H1 (cell line): ENCODE measurements at regions not wholly inside any gene's neighbourhood (a gene's known extent, or its start where the extent isn't known, plus 50 kb on each side); places are given as distances from the start of the nearest gene placed in this dataset.
A peak's percentile ranks its signal among the peaks of the same experiment; 100 is the strongest.

Experiments
- CTCF ChIA-PET: fragments of 300-600 bp; sonication (Branson Sonifier 250); formaldehyde crosslinking; loops from one replicate; lab custom pipeline; 2021; ENCODE audit not compliant: partially characterized antibody; lab: Charles Lee
- POLR2A ChIA-PET: fragments of 300-600 bp; sonication (Branson Sonifier 250); formaldehyde crosslinking; loops from one replicate; lab custom pipeline; 2021; ENCODE audit warnings: inconsistent platforms; ENCODE audit not compliant: partially characterized antibody; lab: Charles Lee
- DNase-seq, 2 experiments: peaks; one replicate each; pipeline versions ENCODE4 v3.0.0 to v3.0.0-alpha.2; 2010 to 2022; ENCODE audit warnings: low spot score in 2 of 2, low read depth in 1 of 2, mixed read lengths in 1 of 2
- FAIRE-seq: peaks from 2 replicates; lab custom pipeline; 2011; peaks lifted over from hg19 to GRCh38; lab: Jason Lieb, UNC
- H2AFZ ChIP-seq: 2 replicates; pipeline ENCODE4 v1.8.1; 2012; ENCODE audit warnings: low read length, inconsistent platforms
- H2AK5ac ChIP-seq: 2 replicates; pipeline ENCODE4 v1.6.1; 2013; ENCODE audit warnings: low read depth, low read length
- H2BK120ac ChIP-seq: replicated peaks from 2 replicates; pipeline ENCODE3; 2013; ENCODE audit warnings: low read depth, low read length, inconsistent platforms
- H2BK12ac ChIP-seq: 2 replicates; pipeline ENCODE4 v1.6.1; 2013; ENCODE audit warnings: low read depth, low read length
- H2BK15ac ChIP-seq: 2 replicates; pipeline ENCODE4 v1.6.1; 2013; ENCODE audit warnings: low read length
- H2BK20ac ChIP-seq: 2 replicates; pipeline ENCODE4 v1.6.1; 2013; ENCODE audit warnings: low read length
- H2BK5ac ChIP-seq: 2 replicates; pipeline ENCODE4 v1.6.1; 2013; ENCODE audit warnings: low read depth, low read length
- H3K14ac ChIP-seq: 2 replicates; pipeline ENCODE4 v1.6.1; 2013; ENCODE audit warnings: inconsistent platforms; ENCODE audit not compliant: insufficient read length
- H3K18ac ChIP-seq: 2 replicates; pipeline ENCODE4 v1.6.1; 2013; ENCODE audit warnings: low read length; ENCODE audit errors: extremely low read depth
- H3K23ac ChIP-seq: 2 replicates; pipeline ENCODE4 v1.6.1; 2013; ENCODE audit warnings: inconsistent platforms; ENCODE audit not compliant: insufficient read length
- H3K23me2 ChIP-seq: 2 replicates; pipeline ENCODE4 v1.6.1; 2013; ENCODE audit warnings: low read depth, low read length
- H3K27ac ChIP-seq: 2 replicates; pipeline ENCODE4 v1.6.1; 2011; ENCODE audit warnings: low read depth, low read length, inconsistent platforms
- H3K27me3 ChIP-seq, 4 experiments: replicated peaks in 1 of 4; 1 replicate in 1 of 4; 2 replicates in 3 of 4; pipeline versions ENCODE4 v1.6.1 to v1.8.1; 2011 to 2013; ENCODE audit warnings: low read length in 3 of 4, mild to moderate bottlenecking in 3 of 4, inconsistent platforms in 2 of 4, mixed read lengths in 2 of 4, moderate library complexity in 1 of 4; ENCODE audit not compliant: control insufficient read depth in 3 of 4, insufficient read depth in 3 of 4; ENCODE audit errors: extremely low read depth in 1 of 4
- H3K36me3 ChIP-seq, 4 experiments: 2 replicates each; pipeline versions ENCODE4 v1.6.1 to v1.8.1; 2011 to 2013; ENCODE audit warnings: mild to moderate bottlenecking in 4 of 4, low read length in 3 of 4, moderate library complexity in 2 of 4, control low read depth in 1 of 4, inconsistent platforms in 1 of 4; ENCODE audit not compliant: insufficient read depth in 4 of 4, control insufficient read depth in 2 of 4
- H3K4ac ChIP-seq: replicated peaks from 2 replicates; pipeline ENCODE3; 2013; ENCODE audit warnings: low read length, low read depth, mixed read lengths, inconsistent platforms; ENCODE audit not compliant: insufficient read length
- H3K4me1 ChIP-seq, 4 experiments: replicated peaks in 1 of 4; 1 replicate in 1 of 4; 2 replicates in 3 of 4; pipeline versions ENCODE4 v1.6.1 to v1.8.1; 2011 to 2013; ENCODE audit warnings: low read length in 3 of 4, inconsistent platforms in 2 of 4, mixed read lengths in 1 of 4; ENCODE audit not compliant: insufficient read depth in 4 of 4, control insufficient read depth in 3 of 4
- H3K4me2 ChIP-seq, 2 experiments: 2 replicates each; pipeline versions ENCODE4 v1.6.1 to v1.8.1; 2011 to 2013; ENCODE audit warnings: low read depth in 2 of 2, low read length in 2 of 2, control low read depth in 1 of 2, inconsistent platforms in 1 of 2, mild to moderate bottlenecking in 1 of 2; ENCODE audit not compliant: insufficient read depth in 1 of 2
- H3K4me3 ChIP-seq, 4 experiments: fragments of 200-600, 300-600 bp in 1 of 4; sonication (generic), shearing (Covaris generic), sonication (Bioruptor Twin) in 1 of 4; 2 replicates each; pipeline versions ENCODE4 v1.5.1 to v1.8.1; 2011 to 2016; ENCODE audit warnings: low read length in 4 of 4, low read depth in 3 of 4, control low read depth in 2 of 4, inconsistent platforms in 2 of 4, mild to moderate bottlenecking in 2 of 4, mixed read lengths in 1 of 4, moderate library complexity in 1 of 4; ENCODE audit not compliant: insufficient read depth in 2 of 4; ENCODE audit errors: extremely low read depth in 1 of 4
- H3K56ac ChIP-seq: replicated peaks from 2 replicates; pipeline ENCODE3; 2013; ENCODE audit warnings: low read depth, mild to moderate bottlenecking, mixed read lengths, low read length, inconsistent platforms; ENCODE audit not compliant: insufficient read length
- H3K79me1 ChIP-seq: 2 replicates; pipeline ENCODE4 v1.6.1; 2013; ENCODE audit warnings: low read depth, low read length, control low read depth
- H3K79me2 ChIP-seq, 2 experiments: 2 replicates each; pipeline versions ENCODE4 v1.6.1 to v1.8.1; 2012 to 2013; ENCODE audit warnings: low read length in 2 of 2, mild to moderate bottlenecking in 2 of 2, inconsistent platforms in 1 of 2; ENCODE audit not compliant: insufficient read depth in 2 of 2, control insufficient read depth in 1 of 2
- H3K9ac ChIP-seq, 4 experiments: replicated peaks in 1 of 4; 1 replicate in 1 of 4; 2 replicates in 3 of 4; pipeline versions ENCODE4 v1.6.1 to v1.8.1; 2011 to 2013; ENCODE audit warnings: low read depth in 3 of 4, low read length in 3 of 4, control low read depth in 2 of 4, mild to moderate bottlenecking in 2 of 4, moderate library complexity in 2 of 4, inconsistent platforms in 1 of 4; ENCODE audit errors: extremely low read depth in 1 of 4
- H3K9me3 ChIP-seq, 2 experiments: 2 replicates each; pipeline versions ENCODE4 v1.6.1 to v1.8.1; 2012 to 2013; ENCODE audit warnings: mild to moderate bottlenecking in 2 of 2, moderate library complexity in 2 of 2, control low read depth in 1 of 2, inconsistent platforms in 1 of 2, low read depth in 1 of 2, low read length in 1 of 2, mixed read lengths in 1 of 2; ENCODE audit not compliant: insufficient read depth in 2 of 2
- H4K20me1 ChIP-seq, 2 experiments: replicated peaks in 1 of 2; 2 replicates each; pipeline versions ENCODE3 to v1.8.1; 2011 to 2013; ENCODE audit warnings: inconsistent platforms in 2 of 2, low read length in 2 of 2, mild to moderate bottlenecking in 1 of 2; ENCODE audit not compliant: insufficient read depth in 2 of 2, control insufficient read depth in 1 of 2
- H4K5ac ChIP-seq: 2 replicates; pipeline ENCODE4 v1.6.1; 2013; ENCODE audit warnings: low read length, low read depth, mixed read lengths, inconsistent platforms; ENCODE audit not compliant: insufficient read length
- H4K8ac ChIP-seq: 2 replicates; pipeline ENCODE4 v1.8.0; 2013; ENCODE audit warnings: mild to moderate bottlenecking, moderate library complexity, low read length, inconsistent platforms; ENCODE audit not compliant: insufficient read depth; ENCODE audit errors: extremely low read depth
- H4K91ac ChIP-seq: replicated peaks from 2 replicates; pipeline ENCODE3; 2013; ENCODE audit warnings: low read length, mixed read lengths, inconsistent platforms; ENCODE audit not compliant: insufficient read length
- BRCA1 ChIP-seq: IDR thresholded peaks from 2 replicates; pipeline ENCODE4 v1.6.1; 2012; ENCODE audit warnings: low read depth, low read length, improper control_type of control experiment
- FOSL1 ChIP-seq: IDR thresholded peaks from 2 replicates; pipeline ENCODE4 v1.6.1; 2011; ENCODE audit warnings: mild to moderate bottlenecking, low read depth, low read length, moderate library complexity; ENCODE audit not compliant: insufficient read depth
- MAFK ChIP-seq: IDR thresholded peaks from 2 replicates; pipeline ENCODE4 v1.6.1; 2012; ENCODE audit warnings: low read depth, mild to moderate bottlenecking, improper control_type of control experiment, low read length
- RAD21 ChIP-seq, 2 experiments: IDR thresholded peaks in 1 of 2; conservative IDR thresholded peaks in 1 of 2; 2 replicates each; pipeline ENCODE4 v1.6.1; 2011; ENCODE audit warnings: low read depth in 2 of 2, low read length in 2 of 2, improper control_type of control experiment in 1 of 2, inconsistent platforms in 1 of 2, mild to moderate bottlenecking in 1 of 2, moderate library complexity in 1 of 2
- TAF7 ChIP-seq: optimal IDR thresholded peaks from 2 replicates; pipeline ENCODE3; 2011; ENCODE audit warnings: low read depth, mild to moderate bottlenecking, inconsistent platforms, low read length, moderate library complexity, borderline replicate concordance
- WGBS, 2 experiments: shearing (Covaris generic) in 1 of 2; methylation state at CpG; one replicate each; pipeline versions ENCODE4 v1.1.6 to v1.1.7; 2013 to 2015; ENCODE audit warnings: low lambda C conversion rate in 2 of 2, mixed read lengths in 2 of 2, inconsistent platforms in 1 of 2, low coverage in 1 of 2, missing lambda C conversion rate in 1 of 2; ENCODE audit not compliant: insufficient replicate concordance in 2 of 2, insufficient coverage in 1 of 2, insufficient read length in 1 of 2; ENCODE audit errors: extremely low coverage in 1 of 2, missing lambda C conversion rate in 1 of 2; 5-methylcytosine and 5-hydroxymethylcytosine counted together
- TF ChIP-seq, protein P1 (sequence below), 3 experiments: IDR thresholded peaks; 1 replicate in 2 of 3; 2 replicates in 1 of 3; pipeline versions ENCODE4 v1.5.1 to v1.6.1; 2011; ENCODE audit warnings: low read length in 3 of 3, mild to moderate bottlenecking in 3 of 3, inconsistent platforms in 2 of 3, low read depth in 1 of 3, moderate library complexity in 1 of 3; ENCODE audit not compliant: insufficient read depth in 1 of 3; ENCODE audit errors: control extremely low read depth in 1 of 3

DNA sequence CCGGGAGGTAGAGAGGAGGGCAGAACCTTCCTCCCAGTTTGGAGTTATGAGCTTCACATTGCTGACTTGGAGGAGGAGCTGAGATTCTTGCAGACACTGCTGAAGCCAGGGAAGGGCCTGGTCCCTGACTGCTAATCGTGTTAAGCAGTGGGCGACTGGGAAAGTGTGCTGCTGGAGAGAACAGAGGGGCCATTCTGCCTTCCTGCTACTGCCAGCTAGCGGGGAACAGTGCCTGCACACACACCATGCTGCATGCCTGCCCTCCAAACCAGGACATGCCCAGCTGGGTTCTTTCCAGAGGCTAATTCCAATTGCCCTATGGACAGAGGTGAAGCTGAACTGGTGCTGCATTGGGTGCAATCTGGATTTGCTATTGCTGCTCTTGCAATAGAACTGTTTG is 281.4 kb downstream of the AJAP1 start:
- H2BK20ac ChIP-seq = no peak overlapping the region
- no peak overlapping the region for H2BK120ac ChIP-seq
- no peak overlapping the region for H4K5ac ChIP-seq
- no peak overlapping the region for H4K8ac ChIP-seq
- H3K9me3 ChIP-seq = peaks cover 6% of the 10 kb centered on the region in 2 experiments; a peak in 3 of 4 replicates
- H3K4me1 ChIP-seq = peaks cover 0 to 3% (median 0%) of the 10 kb centered on the region in 4 experiments; a peak in 3 of 7 replicates
- no peak for FAIRE-seq
- no peak overlapping the region for H3K4ac ChIP-seq
- H3K27ac ChIP-seq = no peak overlapping the region
- H3K18ac ChIP-seq = no peak overlapping the region
- H3K4me3 ChIP-seq = no peak overlapping the region
- no peaks in the 10 kb centered on the region for H3K79me1 ChIP-seq
- ChIA-PET POLR2A (no interaction called here), CTCF (interaction anchor here (0.5 kb wide), 1 partner anchor 142 kb away, joined by 3 read pairs; no protein-coding TSS in a partner anchor)
- no peak overlapping the region for H3K14ac ChIP-seq
- peak overlapping the region; percentile 93; the same call in 1 of the 2 replicates for H2BK15ac ChIP-seq
- H3K23me2 ChIP-seq = no peaks in the 10 kb centered on the region
- H3K27me3 ChIP-seq = no peaks in the 10 kb centered on the region
- no peak overlapping the region for H2AK5ac ChIP-seq
- H4K20me1 ChIP-seq = no peaks in the 10 kb centered on the region
- H2BK12ac ChIP-seq = no peak overlapping the region
- no peak overlapping the region for H4K91ac ChIP-seq
- H3K23ac ChIP-seq = no peak overlapping the region
- no peak for TF ChIP-seq FOSL1
- TF ChIP-seq RAD21 (IDR thresholded peaks at IDR 0.05 in 1 of 2, conservative IDR thresholded peaks at IDR 0.05 in 1 of 2; ENCODE audit: low read depth in 2 of 2, low read length in 2 of 2) = 0 out of 4 replicates have a peak, but pooled peaks of 1 of the 2 experiments have one; percentile 5
- TF ChIP-seq, protein P1, sequence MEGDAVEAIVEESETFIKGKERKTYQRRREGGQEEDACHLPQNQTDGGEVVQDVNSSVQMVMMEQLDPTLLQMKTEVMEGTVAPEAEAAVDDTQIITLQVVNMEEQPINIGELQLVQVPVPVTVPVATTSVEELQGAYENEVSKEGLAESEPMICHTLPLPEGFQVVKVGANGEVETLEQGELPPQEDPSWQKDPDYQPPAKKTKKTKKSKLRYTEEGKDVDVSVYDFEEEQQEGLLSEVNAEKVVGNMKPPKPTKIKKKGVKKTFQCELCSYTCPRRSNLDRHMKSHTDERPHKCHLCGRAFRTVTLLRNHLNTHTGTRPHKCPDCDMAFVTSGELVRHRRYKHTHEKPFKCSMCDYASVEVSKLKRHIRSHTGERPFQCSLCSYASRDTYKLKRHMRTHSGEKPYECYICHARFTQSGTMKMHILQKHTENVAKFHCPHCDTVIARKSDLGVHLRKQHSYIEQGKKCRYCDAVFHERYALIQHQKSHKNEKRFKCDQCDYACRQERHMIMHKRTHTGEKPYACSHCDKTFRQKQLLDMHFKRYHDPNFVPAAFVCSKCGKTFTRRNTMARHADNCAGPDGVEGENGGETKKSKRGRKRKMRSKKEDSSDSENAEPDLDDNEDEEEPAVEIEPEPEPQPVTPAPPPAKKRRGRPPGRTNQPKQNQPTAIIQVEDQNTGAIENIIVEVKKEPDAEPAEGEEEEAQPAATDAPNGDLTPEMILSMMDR (IDR thresholded peaks at IDR 0.05; ENCODE audit: control extremely low read depth in 1 of 3, insufficient read depth in 1 of 3, low read depth in 1 of 3, low read length in 3 of 3) = no peak
- TF ChIP-seq BRCA1 = no peak
- TF ChIP-seq MAFK = no peak
- TF ChIP-seq TAF7 = no peak
- no peak overlapping the region for H2BK5ac ChIP-seq
- 86% methylated on average over 4 of the region's 4 CpGs; no CpG with 5 or more reads in 1 of the 2 experiments for WGBS, 2 experiments
- H3K9ac ChIP-seq = no peak overlapping the region
- no peak for DNase-seq
- H3K79me2 ChIP-seq = no peaks in the 10 kb centered on the region
- H3K4me2 ChIP-seq = no peak overlapping the region
- no peaks in the 10 kb centered on the region for H3K36me3 ChIP-seq
- H2AFZ ChIP-seq = peak overlapping the region; percentile 31; the same call in 1 of the 2 replicates
- no peak overlapping the region for H3K56ac ChIP-seq
